ENCODE measurements at regions not wholly inside any gene's neighbourhood (a gene's known extent, or its start where the extent isn't known, plus 50 kb on each side); places are given as distances from the start of the nearest gene placed in this dataset.

GRCh38 chr12:24605466-24605865, 343.4 kb downstream of the BCAT1 start:
- H3K4me3 ChIP-seq (ENCODE audit: low read length in 2 of 2): no peak overlapping the region
- H3K36me3 ChIP-seq (ENCODE audit: control insufficient read depth in 2 of 2, insufficient read depth in 2 of 2, low read length in 2 of 2): no peaks in the 10 kb centered on the region
- no peak overlapping the region for H3K27ac ChIP-seq (ENCODE audit: low read length)
- no peak overlapping the region for H3K9ac ChIP-seq (ENCODE audit: low read length in 2 of 2)
- no peaks in the 10 kb centered on the region for H3K4me1 ChIP-seq (ENCODE audit: control insufficient read depth, insufficient read depth, low read length)
- no peaks in the 10 kb centered on the region for H3K9me3 ChIP-seq (ENCODE audit: control insufficient read depth in 2 of 2, low read length in 2 of 2)
- no peaks in the 10 kb centered on the region for H3K27me3 ChIP-seq (ENCODE audit: control insufficient read depth in 1 of 2, insufficient read depth in 2 of 2, low read length in 2 of 2)

- Histone ChIP-seq H3K9me3 (ENCODE audit: control insufficient read depth in 2 of 2, low read length in 2 of 2) (no peaks in the 10 kb centered on the region), H3K27ac (ENCODE audit: low read length) (no peak overlapping the region), H3K4me3 (ENCODE audit: low read length in 2 of 2) (no peak overlapping the region), H3K9ac (ENCODE audit: low read length in 2 of 2) (no peak overlapping the region), H3K36me3 (ENCODE audit: control insufficient read depth in 2 of 2, insufficient read depth in 2 of 2, low read length in 2 of 2) (no peaks in the 10 kb centered on the region), H3K4me1 (ENCODE audit: control insufficient read depth, insufficient read depth, low read length) (no peaks in the 10 kb centered on the region), H3K27me3 (ENCODE audit: control insufficient read depth in 1 of 2, insufficient read depth in 2 of 2, low read length in 2 of 2) (no peaks in the 10 kb centered on the region)
These were observed 345.5 kb downstream of the BCAT1 start for GRCh38 chr12:24603371-24603770.

- no peaks in the 10 kb centered on the region for H3K9me3 ChIP-seq (ENCODE audit: control insufficient read depth in 2 of 2, low read length in 2 of 2)
- no peaks in the 10 kb centered on the region for H3K27me3 ChIP-seq (ENCODE audit: control insufficient read depth in 1 of 2, insufficient read depth in 2 of 2, low read length in 2 of 2)
- H3K4me1 ChIP-seq (ENCODE audit: control insufficient read depth, insufficient read depth, low read length): no peaks in the 10 kb centered on the region
- H3K27ac ChIP-seq (ENCODE audit: low read length): no peak overlapping the region
- H3K36me3 ChIP-seq (ENCODE audit: control insufficient read depth in 2 of 2, insufficient read depth in 2 of 2, low read length in 2 of 2): no peaks in the 10 kb centered on the region
- H3K4me3 ChIP-seq (ENCODE audit: low read length in 2 of 2): no peak overlapping the region
- H3K9ac ChIP-seq (ENCODE audit: low read length in 2 of 2): no peak overlapping the region
These were observed 347.9 kb downstream of the BCAT1 start for GRCh38 chr12:24600996-24601395.

- no peak overlapping the region for H3K4me3 ChIP-seq (ENCODE audit: low read length in 2 of 2)
- no peaks in the 10 kb centered on the region for H3K27me3 ChIP-seq (ENCODE audit: control insufficient read depth in 1 of 2, insufficient read depth in 2 of 2, low read length in 2 of 2)
- H3K27ac ChIP-seq (ENCODE audit: low read length): no peak overlapping the region
- no peaks in the 10 kb centered on the region for H3K4me1 ChIP-seq (ENCODE audit: control insufficient read depth, insufficient read depth, low read length)
- no peaks in the 10 kb centered on the region for H3K36me3 ChIP-seq (ENCODE audit: control insufficient read depth in 2 of 2, insufficient read depth in 2 of 2, low read length in 2 of 2)
- H3K9me3 ChIP-seq (ENCODE audit: control insufficient read depth in 2 of 2, low read length in 2 of 2): no peaks in the 10 kb centered on the region
- H3K9ac ChIP-seq (ENCODE audit: low read length in 2 of 2): no peak overlapping the region
These were observed 348.4 kb downstream of the BCAT1 start for GRCh38 chr12:24600551-24600950.

- Histone ChIP-seq H3K4me1 (ENCODE audit: control insufficient read depth, insufficient read depth, low read length) (no peaks in the 10 kb centered on the region), H3K9me3 (ENCODE audit: control insufficient read depth in 2 of 2, low read length in 2 of 2) (no peaks in the 10 kb centered on the region), H3K36me3 (ENCODE audit: control insufficient read depth in 2 of 2, insufficient read depth in 2 of 2, low read length in 2 of 2) (no peaks in the 10 kb centered on the region), H3K27me3 (ENCODE audit: control insufficient read depth in 1 of 2, insufficient read depth in 2 of 2, low read length in 2 of 2) (no peaks in the 10 kb centered on the region), H3K4me3 (ENCODE audit: low read length in 2 of 2) (no peak overlapping the region), H3K9ac (ENCODE audit: low read length in 2 of 2) (no peak overlapping the region), H3K27ac (ENCODE audit: low read length) (no peak overlapping the region)
These were observed 349.2 kb downstream of the BCAT1 start for GRCh38 chr12:24599736-24600135.

GRCh38 chr12:24597580-24597979, 351.3 kb downstream of the BCAT1 start:
- H3K27ac ChIP-seq (ENCODE audit: low read length): no peak overlapping the region
- no peaks in the 10 kb centered on the region for H3K36me3 ChIP-seq (ENCODE audit: control insufficient read depth in 2 of 2, insufficient read depth in 2 of 2, low read length in 2 of 2)
- H3K9me3 ChIP-seq (ENCODE audit: control insufficient read depth in 2 of 2, low read length in 2 of 2): no peaks in the 10 kb centered on the region
- no peak overlapping the region for H3K9ac ChIP-seq (ENCODE audit: low read length in 2 of 2)
- H3K4me3 ChIP-seq (ENCODE audit: low read length in 2 of 2): no peak overlapping the region
- H3K27me3 ChIP-seq (ENCODE audit: control insufficient read depth in 1 of 2, insufficient read depth in 2 of 2, low read length in 2 of 2): no peaks in the 10 kb centered on the region
- no peaks in the 10 kb centered on the region for H3K4me1 ChIP-seq (ENCODE audit: control insufficient read depth, insufficient read depth, low read length)

- no peak overlapping the region for H3K4me3 ChIP-seq (ENCODE audit: low read length in 2 of 2)
- H3K27me3 ChIP-seq (ENCODE audit: control insufficient read depth in 1 of 2, insufficient read depth in 2 of 2, low read length in 2 of 2): no peaks in the 10 kb centered on the region
- H3K27ac ChIP-seq (ENCODE audit: low read length): no peak overlapping the region
- no peaks in the 10 kb centered on the region for H3K9me3 ChIP-seq (ENCODE audit: control insufficient read depth in 2 of 2, low read length in 2 of 2)
- H3K9ac ChIP-seq (ENCODE audit: low read length in 2 of 2): no peak overlapping the region
- no peaks in the 10 kb centered on the region for H3K4me1 ChIP-seq (ENCODE audit: control insufficient read depth, insufficient read depth, low read length)
- H3K36me3 ChIP-seq (ENCODE audit: control insufficient read depth in 2 of 2, insufficient read depth in 2 of 2, low read length in 2 of 2): no peaks in the 10 kb centered on the region
These were observed 352.0 kb downstream of the BCAT1 start for GRCh38 chr12:24596768-24597388.

GRCh38 chr12:24595652-24596235, 353.2 kb downstream of the BCAT1 start:
- Histone ChIP-seq H3K4me3 (ENCODE audit: low read length in 2 of 2) (no peak overlapping the region), H3K4me1 (ENCODE audit: control insufficient read depth, insufficient read depth, low read length) (no peaks in the 10 kb centered on the region), H3K9me3 (ENCODE audit: control insufficient read depth in 2 of 2, low read length in 2 of 2) (no peaks in the 10 kb centered on the region), H3K27ac (ENCODE audit: low read length) (no peak overlapping the region), H3K36me3 (ENCODE audit: control insufficient read depth in 2 of 2, insufficient read depth in 2 of 2, low read length in 2 of 2) (no peaks in the 10 kb centered on the region), H3K27me3 (ENCODE audit: control insufficient read depth in 1 of 2, insufficient read depth in 2 of 2, low read length in 2 of 2) (no peaks in the 10 kb centered on the region), H3K9ac (ENCODE audit: low read length in 2 of 2) (no peak overlapping the region)

GRCh38 chr12:24591715-24592440, 357.0 kb downstream of the BCAT1 start:
- no peak overlapping the region for H3K27ac ChIP-seq (ENCODE audit: low read length)
- H3K36me3 ChIP-seq (ENCODE audit: control insufficient read depth in 2 of 2, insufficient read depth in 2 of 2, low read length in 2 of 2): no peaks in the 10 kb centered on the region
- H3K9ac ChIP-seq (ENCODE audit: low read length in 2 of 2): no peak overlapping the region
- H3K4me3 ChIP-seq (ENCODE audit: low read length in 2 of 2): no peak overlapping the region
- H3K4me1 ChIP-seq (ENCODE audit: control insufficient read depth, insufficient read depth, low read length): no peaks in the 10 kb centered on the region
- H3K9me3 ChIP-seq (ENCODE audit: control insufficient read depth in 2 of 2, low read length in 2 of 2): no peaks in the 10 kb centered on the region
- H3K27me3 ChIP-seq (ENCODE audit: control insufficient read depth in 1 of 2, insufficient read depth in 2 of 2, low read length in 2 of 2): no peaks in the 10 kb centered on the region

GRCh38 chr12:24591079-24591626, 357.7 kb downstream of the BCAT1 start:
- Histone ChIP-seq H3K4me1 (ENCODE audit: control insufficient read depth, insufficient read depth, low read length) (no peaks in the 10 kb centered on the region), H3K27me3 (ENCODE audit: control insufficient read depth in 1 of 2, insufficient read depth in 2 of 2, low read length in 2 of 2) (no peaks in the 10 kb centered on the region), H3K27ac (ENCODE audit: low read length) (no peak overlapping the region), H3K9me3 (ENCODE audit: control insufficient read depth in 2 of 2, low read length in 2 of 2) (no peaks in the 10 kb centered on the region), H3K4me3 (ENCODE audit: low read length in 2 of 2) (no peak overlapping the region), H3K36me3 (ENCODE audit: control insufficient read depth in 2 of 2, insufficient read depth in 2 of 2, low read length in 2 of 2) (no peaks in the 10 kb centered on the region), H3K9ac (ENCODE audit: low read length in 2 of 2) (no peak overlapping the region)

- Histone ChIP-seq H3K9me3 (ENCODE audit: control insufficient read depth in 2 of 2, low read length in 2 of 2) (no peaks in the 10 kb centered on the region), H3K4me1 (ENCODE audit: control insufficient read depth, insufficient read depth, low read length) (no peaks in the 10 kb centered on the region), H3K27me3 (ENCODE audit: control insufficient read depth in 1 of 2, insufficient read depth in 2 of 2, low read length in 2 of 2) (no peaks in the 10 kb centered on the region), H3K9ac (ENCODE audit: low read length in 2 of 2) (no peak overlapping the region), H3K4me3 (ENCODE audit: low read length in 2 of 2) (no peak overlapping the region), H3K36me3 (ENCODE audit: control insufficient read depth in 2 of 2, insufficient read depth in 2 of 2, low read length in 2 of 2) (no peaks in the 10 kb centered on the region), H3K27ac (ENCODE audit: low read length) (no peak overlapping the region)
These were observed 362.6 kb downstream of the BCAT1 start for GRCh38 chr12:24586293-24586692.
